K562 (cell line): ENCODE measurements at regions not wholly inside any gene's neighbourhood (a gene's known extent, or its start where the extent isn't known, plus 50 kb on each side); places are given as distances from the start of the nearest gene placed in this dataset.
A peak's percentile ranks its signal among the peaks of the same experiment; 100 is the strongest.

ENCODE experiments used
- ATAC-seq: fragments of 200-7000 bp; cut with Tn5 transposase; 3 replicates; pipeline ENCODE4 v1.9.1; 2020; ENCODE audit warnings: moderate library complexity
- BruUV-seq: library from RNA; stranded (reverse); fragments of 400-500 nt; replicated peaks from 2 replicates; lab custom pipeline; 2021; lab: Mats Ljungman, UMichigan
- CTCF ChIA-PET: fragments of 300-600 bp; formaldehyde crosslinking; extraction: SDS; loops from one replicate; lab custom pipeline; 2021; ENCODE audit warnings: low intra/inter-chr PET ratio; lab: Yijun Ruan, JAX
- POLR2A ChIA-PET: fragments of 300-600, 350-650 bp; sonication (Branson Sonifier 250); formaldehyde crosslinking; extraction: SDS; loops from one replicate; lab custom pipeline; 2021; ENCODE audit warnings: antibody characterized with exemption, inconsistent platforms; lab: Yijun Ruan, JAX
- DNase-seq, 4 experiments: peaks; one replicate each; pipeline versions ENCODE4 v3.0.0 to v3.0.0-alpha.2; 2011 to 2018; ENCODE audit warnings: low spot score in 3 of 4, mixed read lengths in 3 of 4; ENCODE audit errors: extremely low read depth in 1 of 4
- FAIRE-seq: peaks from 2 replicates; lab custom pipeline; 2011; peaks lifted over from hg19 to GRCh38; lab: Jason Lieb, UNC
- H2AFZ ChIP-seq: 2 replicates; pipeline ENCODE4 v1.6.0; 2011; ENCODE audit warnings: low read depth, low read length, control low read depth, inconsistent platforms
- H3K27ac ChIP-seq: fragments of 200-600 bp; 3 replicates; pipeline ENCODE4 v1.8.0; 2011; ENCODE audit warnings: low read depth, mild to moderate bottlenecking, control low read depth, inconsistent platforms, low read length, moderate library complexity, mixed read lengths; ENCODE audit errors: extremely low read depth
- H3K27me3 ChIP-seq, 2 experiments: fragments of 300-600 bp in 1 of 2; 2 replicates in 1 of 2; 3 replicates in 1 of 2; pipeline versions ENCODE4 v1.6.0 to v1.8.0; 2011; ENCODE audit warnings: inconsistent platforms in 2 of 2, low read length in 2 of 2, mild to moderate bottlenecking in 1 of 2, mixed read lengths in 1 of 2, moderate library complexity in 1 of 2; ENCODE audit not compliant: control insufficient read depth in 2 of 2, insufficient read depth in 2 of 2
- H3K36me3 ChIP-seq: fragments of 300-600 bp; 3 replicates; pipeline ENCODE4 v1.8.0; 2011; ENCODE audit warnings: mild to moderate bottlenecking, low read length, inconsistent platforms; ENCODE audit not compliant: control insufficient read depth, insufficient read depth
- H3K4me1 ChIP-seq, 2 experiments: fragments of 200-600 bp in 1 of 2; replicated peaks in 1 of 2; 2 replicates in 1 of 2; 3 replicates in 1 of 2; pipeline versions ENCODE4 v1.5.1 to v1.8.0; 2011; ENCODE audit warnings: inconsistent platforms in 2 of 2, low read length in 2 of 2, mild to moderate bottlenecking in 1 of 2, mixed read lengths in 1 of 2, moderate library complexity in 1 of 2; ENCODE audit not compliant: control insufficient read depth in 2 of 2, insufficient read depth in 2 of 2
- H3K4me2 ChIP-seq: 2 replicates; pipeline ENCODE4 v1.6.1; 2011; ENCODE audit warnings: low read length, control low read depth, inconsistent platforms, mixed read lengths; ENCODE audit not compliant: insufficient read depth
- H3K4me3 ChIP-seq: fragments of 200-600 bp; sonication (generic), shearing (Covaris generic); 2 replicates; pipeline ENCODE4 v1.5.1; 2016; ENCODE audit warnings: control low read depth, inconsistent platforms
- H3K79me2 ChIP-seq: fragments of 200-600 bp; 3 replicates; pipeline ENCODE4 v1.8.0; 2011; ENCODE audit warnings: low read length, inconsistent platforms; ENCODE audit not compliant: control insufficient read depth, insufficient read depth
- H3K9ac ChIP-seq, 2 experiments: 2 replicates each; pipeline versions ENCODE4 v1.6.0 to v1.6.1; 2011; ENCODE audit warnings: low read depth in 2 of 2, low read length in 2 of 2, control low read depth in 1 of 2, inconsistent platforms in 1 of 2, mild to moderate bottlenecking in 1 of 2, mixed read lengths in 1 of 2; ENCODE audit not compliant: insufficient read depth in 1 of 2
- H3K9me1 ChIP-seq: one replicate; pipeline ENCODE4 v1.6.0; 2011; ENCODE audit warnings: inconsistent platforms, mild to moderate bottlenecking, low read length, moderate library complexity; ENCODE audit not compliant: control insufficient read depth, insufficient read depth
- H3K9me3 ChIP-seq: replicated peaks from 2 replicates; pipeline ENCODE4 v1.5.1; 2011; ENCODE audit warnings: low read depth, low read length, inconsistent platforms; ENCODE audit not compliant: control insufficient read depth, insufficient read depth
- H4K20me1 ChIP-seq: replicated peaks from 2 replicates; pipeline ENCODE4 v1.6.1; 2011; ENCODE audit warnings: low read length, inconsistent platforms, mixed read lengths; ENCODE audit not compliant: control insufficient read depth, insufficient read depth
- CBFA2T3 ChIP-seq: fragments of 450-650 bp; IDR thresholded peaks from 2 replicates; pipeline ENCODE4 v1.6.1; 2017
- CEBPG ChIP-seq, 3 experiments: fragments of 200-800 bp in 1 of 3; sonication (Bioruptor generic) in 1 of 3; sonication (generic) in 1 of 3; formaldehyde crosslinking in 1 of 3; IDR thresholded peaks in 2 of 3; conservative IDR thresholded peaks in 1 of 3; 2 replicates each; pipeline versions ENCODE4 v1.6.1 to v1.8.0; 2016 to 2022; ENCODE audit warnings: missing compliant biosample characterization in 2 of 3, missing genetic modification characterization in 2 of 3, mild to moderate bottlenecking in 1 of 3, missing genetic modification reagents in 1 of 3
- CHD1 ChIP-seq: fragments of 200-600 bp; sonication (generic); IDR thresholded peaks from one replicate; pipeline ENCODE4 v1.6.1; 2012; ENCODE audit warnings: mild to moderate bottlenecking, moderate library complexity, low read length, inconsistent platforms
- SMARCC2 ChIP-seq: fragments of 450-650 bp; IDR thresholded peaks from 2 replicates; pipeline ENCODE4 v1.6.1; 2017; ENCODE audit warnings: antibody characterized with exemption, moderate library complexity, mild to moderate bottlenecking, low read depth
- WGBS: fragments of 100-300 bp; shearing (Covaris generic); methylation state at CpG from one replicate; pipeline ENCODE4 v1.1.6; 2016; ENCODE audit warnings: low coverage, mixed read lengths; ENCODE audit not compliant: insufficient coverage; ENCODE audit errors: missing lambda C conversion rate; 5-methylcytosine and 5-hydroxymethylcytosine counted together
- in situ Hi-C: fragments of 300-500 bp; cut with MboI; formaldehyde crosslinking; loops from 4 replicates; pipeline ENCODE4 v1.15.0; 2018; ENCODE audit warnings: inconsistent platforms, mixed read lengths
- intact Hi-C: fragments of 100-400 bp; cut with micrococcal nuclease; formaldehyde crosslinking; loops from 2 replicates; pipeline ENCODE4 v1.14.2; 2022
- TF ChIP-seq, protein P1 (sequence below): IDR thresholded peaks from 3 replicates; pipeline ENCODE4 v1.6.1; 2011; ENCODE audit warnings: borderline replicate concordance, mild to moderate bottlenecking; ENCODE audit not compliant: insufficient read length, insufficient read depth
- TF ChIP-seq, protein P2 (sequence below): fragments of 250-450 bp; sonication (Bioruptor Pico); IDR thresholded peaks from 2 replicates; pipeline ENCODE4 v1.5.0; 2021

DNA sequence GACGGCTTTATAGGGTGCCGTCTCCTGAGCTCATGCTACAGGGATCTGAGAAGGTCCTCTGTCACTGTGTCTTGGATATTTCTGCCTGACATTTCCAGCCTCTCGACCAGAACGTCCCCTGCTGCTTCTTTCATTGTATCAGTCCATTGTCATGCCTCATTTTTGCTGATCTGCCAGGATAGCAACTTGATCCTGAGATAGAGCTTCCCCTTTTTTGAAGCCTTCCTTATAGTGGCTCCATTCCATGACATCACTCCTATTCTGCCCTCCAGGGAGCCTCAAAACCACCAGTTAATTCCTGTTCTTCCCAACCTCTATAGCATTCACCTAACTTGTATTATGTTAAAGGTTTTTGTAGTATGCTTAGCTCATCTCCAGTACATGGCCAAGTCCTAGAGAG is 431.8 kb upstream of the NOX3 start (continued):
- TF ChIP-seq, protein P1, sequence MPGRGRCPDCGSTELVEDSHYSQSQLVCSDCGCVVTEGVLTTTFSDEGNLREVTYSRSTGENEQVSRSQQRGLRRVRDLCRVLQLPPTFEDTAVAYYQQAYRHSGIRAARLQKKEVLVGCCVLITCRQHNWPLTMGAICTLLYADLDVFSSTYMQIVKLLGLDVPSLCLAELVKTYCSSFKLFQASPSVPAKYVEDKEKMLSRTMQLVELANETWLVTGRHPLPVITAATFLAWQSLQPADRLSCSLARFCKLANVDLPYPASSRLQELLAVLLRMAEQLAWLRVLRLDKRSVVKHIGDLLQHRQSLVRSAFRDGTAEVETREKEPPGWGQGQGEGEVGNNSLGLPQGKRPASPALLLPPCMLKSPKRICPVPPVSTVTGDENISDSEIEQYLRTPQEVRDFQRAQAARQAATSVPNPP, result no peak
- TF ChIP-seq, protein P2, sequence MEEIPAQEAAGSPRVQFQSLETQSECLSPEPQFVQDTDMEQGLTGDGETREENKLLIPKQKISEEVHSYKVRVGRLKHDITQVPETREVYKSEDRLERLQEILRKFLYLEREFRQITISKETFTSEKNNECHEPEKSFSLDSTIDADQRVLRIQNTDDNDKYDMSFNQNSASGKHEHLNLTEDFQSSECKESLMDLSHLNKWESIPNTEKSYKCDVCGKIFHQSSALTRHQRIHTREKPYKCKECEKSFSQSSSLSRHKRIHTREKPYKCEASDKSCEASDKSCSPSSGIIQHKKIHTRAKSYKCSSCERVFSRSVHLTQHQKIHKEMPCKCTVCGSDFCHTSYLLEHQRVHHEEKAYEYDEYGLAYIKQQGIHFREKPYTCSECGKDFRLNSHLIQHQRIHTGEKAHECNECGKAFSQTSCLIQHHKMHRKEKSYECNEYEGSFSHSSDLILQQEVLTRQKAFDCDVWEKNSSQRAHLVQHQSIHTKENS (CRISPR knock-in tag), result no peak
- TF ChIP-seq CEBPG (CRISPR knock-in tag; IDR thresholded peaks at IDR 0.05), result no peak
- TF ChIP-seq CEBPG (tag; conservative IDR thresholded peaks at IDR 0.05 in 1 of 2, IDR thresholded peaks at IDR 0.05 in 1 of 2), result no peak
- TF ChIP-seq SMARCC2, result no peak

DNA sequence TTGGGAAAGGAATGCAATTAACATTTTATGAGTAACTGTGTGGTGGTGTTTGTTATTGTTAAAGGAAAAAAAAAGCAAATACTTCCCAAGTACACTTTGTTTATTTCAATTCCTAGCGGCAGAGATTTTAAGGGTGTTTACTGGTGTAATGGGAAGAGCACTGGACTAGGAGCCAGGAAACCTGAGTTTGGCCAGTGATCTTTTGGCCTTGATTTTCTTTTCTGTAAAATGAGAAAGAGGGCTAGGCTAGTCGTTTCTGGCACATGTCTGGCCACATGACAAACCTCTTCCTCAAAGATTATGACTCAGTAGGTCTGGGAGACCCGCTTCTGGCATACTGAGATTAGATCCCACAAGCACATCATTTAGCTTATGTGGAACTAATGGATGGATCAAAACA is 428.1 kb upstream of the NOX3 start:
- H3K36me3 ChIP-seq, result no peaks in the 10 kb centered on the region
- ChIA-PET CTCF (no interaction called here), POLR2A (no interaction called here)
- in situ Hi-C loops, result no loop called here
- H3K9ac ChIP-seq, result no peak overlapping the region
- H3K9me1 ChIP-seq, result no peaks in the 10 kb centered on the region
- H2AFZ ChIP-seq, result no peak overlapping the region
- BruUV-seq, result no TSS peak
- DNase-seq (no peak), FAIRE-seq (no peak), ATAC-seq (no peak)
- intact Hi-C loops, result no loop called here
- no peak overlapping the region for H3K4me3 ChIP-seq
- H3K79me2 ChIP-seq, result no peaks in the 10 kb centered on the region
- H3K27ac ChIP-seq, result no peak overlapping the region
- no peak overlapping the region for H3K4me2 ChIP-seq
- H4K20me1 ChIP-seq, result no peaks in the 10 kb centered on the region
- H3K4me1 ChIP-seq, result no peaks in the 10 kb centered on the region
- WGBS, result 2% methylated on average over 3 of the region's 3 CpGs
- TF ChIP-seq CBFA2T3 (peak; percentile 26; the same call in 1 of the 2 replicates), CHD1 (no peak)
- H3K27me3 ChIP-seq, result no peaks in the 10 kb centered on the region
- no peaks in the 10 kb centered on the region for H3K9me3 ChIP-seq
